GDM1 (cell line): ENCODE measurements at regions not wholly inside any gene's neighbourhood (a gene's known extent, or its start where the extent isn't known, plus 50 kb on each side); places are given as distances from the start of the nearest gene placed in this dataset.

Experiments used
- DNase-seq: peaks from one replicate; lab custom pipeline; 2025; lab: John Stamatoyannopoulos, UW

DNA sequence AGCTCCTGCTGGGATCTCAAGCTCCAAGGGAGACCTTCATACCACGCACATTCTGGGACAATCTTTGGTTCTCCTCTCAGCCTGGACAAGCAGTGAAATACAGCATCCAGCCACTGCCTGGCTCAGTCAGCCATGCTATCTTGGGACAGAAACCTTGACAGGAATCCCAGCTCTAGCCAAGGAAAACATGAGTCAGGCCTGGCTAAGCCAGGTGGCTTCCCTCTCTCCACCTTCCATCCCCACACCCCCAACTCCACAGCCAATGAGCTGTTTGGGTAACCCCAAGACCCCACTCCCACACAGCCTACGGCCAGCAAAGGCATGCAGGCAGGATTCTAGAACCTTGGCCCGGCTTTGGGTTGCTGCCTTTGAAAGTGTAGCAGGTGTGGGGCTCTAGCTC is 64.9 kb downstream of the MCFD2 start:
- no peak for DNase-seq

DNA sequence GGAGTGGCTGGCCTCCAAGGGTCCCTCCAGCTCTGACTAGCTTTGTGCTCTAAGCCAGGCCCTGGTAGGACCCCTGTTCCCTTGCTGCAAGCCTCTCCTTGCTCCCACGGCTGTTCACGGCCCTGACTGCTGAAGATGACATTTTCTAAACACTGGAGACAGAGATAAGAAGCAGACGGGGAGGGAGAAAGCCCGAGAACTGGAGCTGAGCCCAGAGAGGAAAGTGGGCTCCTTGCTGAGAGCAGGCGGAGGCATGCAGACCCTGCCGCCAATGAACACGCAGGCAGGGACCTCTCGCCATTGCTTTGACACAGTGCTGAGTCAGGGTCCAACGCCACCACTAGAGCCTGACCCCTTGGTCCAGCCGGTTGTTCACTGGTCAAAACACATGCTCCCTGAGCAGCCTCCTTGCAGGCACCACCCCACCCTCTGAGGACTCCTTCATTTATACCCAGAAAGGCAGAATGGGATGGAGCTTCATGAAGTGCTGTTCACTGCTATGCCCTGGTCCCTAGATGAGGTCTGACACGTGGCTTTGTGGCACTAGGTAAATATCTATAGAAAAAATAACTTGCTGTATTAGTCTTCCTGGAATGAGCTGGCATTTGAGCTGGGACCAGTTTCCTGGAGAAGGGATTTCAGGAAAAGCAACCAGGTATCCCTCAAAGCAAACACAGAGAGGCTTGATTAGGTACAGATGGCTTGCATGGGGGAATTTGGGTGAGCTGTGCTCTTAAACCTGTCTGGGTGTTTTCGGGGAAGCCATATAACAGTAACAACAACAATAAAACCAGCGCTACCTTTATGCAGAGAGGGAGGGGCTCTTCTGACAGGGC is 65.7 kb downstream of the MCFD2 start:
- DNase-seq, result no peak

GRCh38 chr2:46849046-46849715 is 66.4 kb downstream of the MCFD2 start:
- no peak for DNase-seq

DNA sequence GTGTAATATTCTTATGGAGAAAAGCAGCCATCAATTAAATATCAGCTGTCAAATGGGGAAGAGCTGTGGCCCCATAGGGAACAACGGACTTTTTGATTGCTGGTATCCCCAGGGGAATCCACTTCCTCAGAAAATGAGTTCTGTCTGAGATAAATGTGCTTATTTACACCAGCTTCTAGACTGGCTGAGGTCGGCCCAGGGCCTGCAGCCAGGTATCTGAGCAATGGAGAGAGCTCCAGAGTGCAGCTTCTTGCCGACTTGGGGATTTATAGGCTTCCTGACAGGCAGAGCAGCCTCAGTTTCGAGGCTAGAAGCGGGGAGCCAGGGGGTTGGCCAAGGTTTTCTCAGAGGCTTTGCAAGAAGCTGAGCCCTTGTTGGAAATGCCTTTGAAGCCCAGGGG is 67.2 kb downstream of the MCFD2 start:
- DNase-seq, result no peak

- no peak for DNase-seq
Observed at GRCh38 chr2:46847726-46848412, 67.7 kb downstream of the MCFD2 start.

GRCh38 chr2:46847185-46847710 is 68.4 kb downstream of the MCFD2 start:
- DNase-seq, result no peak

DNA sequence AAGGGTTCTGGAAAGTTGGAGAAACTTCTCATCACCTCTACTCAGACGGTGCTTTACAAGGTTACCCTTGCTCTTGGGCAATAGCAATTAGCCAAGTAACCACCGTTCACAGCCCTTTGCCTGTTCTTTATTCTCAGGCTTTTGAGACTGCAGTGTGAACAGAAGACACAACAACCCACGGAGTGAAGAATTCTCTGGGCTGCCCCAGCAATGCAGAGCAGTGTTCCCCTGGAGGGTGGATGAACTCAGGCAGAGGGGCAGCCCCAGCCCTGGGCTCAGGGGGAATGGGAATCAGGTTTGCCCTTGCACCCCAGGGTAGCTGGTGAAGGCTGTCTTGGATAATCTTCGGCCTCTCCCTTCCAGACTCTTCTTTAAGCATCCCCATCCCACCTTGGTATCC is 69.1 kb downstream of the MCFD2 start:
- DNase-seq, result no peak

DNA sequence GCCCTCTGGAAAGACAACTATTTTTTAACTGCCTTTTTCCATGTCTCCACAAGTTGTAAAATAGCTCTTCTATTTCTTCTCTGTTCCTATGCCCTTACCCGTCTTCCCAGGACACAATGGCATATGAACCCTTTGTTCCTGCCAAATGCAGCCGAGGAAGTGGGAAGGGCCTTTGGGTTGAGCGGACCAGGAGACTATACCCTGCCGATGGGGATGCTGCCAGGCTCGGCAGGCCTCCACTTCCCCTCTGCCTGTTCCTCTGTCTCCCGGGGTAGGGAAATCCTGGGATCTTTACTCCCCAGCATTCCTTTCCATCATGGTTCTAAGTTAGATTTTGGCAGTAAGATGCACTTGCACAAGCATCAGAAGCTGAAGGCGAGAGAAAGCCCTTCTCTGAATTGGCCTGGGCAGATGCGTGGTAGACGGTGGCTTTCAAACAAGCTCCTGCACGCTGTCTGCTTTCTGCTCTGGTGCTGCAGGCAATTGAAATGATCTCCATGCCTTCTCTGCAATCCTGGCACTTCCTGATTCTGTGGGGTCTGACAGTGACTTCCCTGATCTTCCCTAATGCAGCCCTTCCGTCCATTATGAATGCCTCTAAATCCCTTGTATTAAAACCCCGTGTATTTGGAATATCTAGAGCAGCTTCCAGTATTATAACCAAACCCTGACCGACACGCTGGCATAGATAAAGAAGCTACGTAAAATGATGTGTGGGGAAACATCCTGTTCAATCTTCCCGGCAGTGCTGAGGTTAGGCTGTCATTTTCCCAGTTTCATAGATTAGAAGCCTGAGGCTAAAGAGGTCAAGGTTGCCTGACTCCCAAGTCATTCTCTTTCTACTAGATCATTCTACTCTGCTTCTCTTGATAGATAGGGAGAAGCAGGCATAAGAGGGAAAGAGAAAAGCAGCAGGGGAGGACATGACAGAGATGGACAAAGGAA is 69.8 kb downstream of the MCFD2 start:
- DNase-seq, result no peak

DNA sequence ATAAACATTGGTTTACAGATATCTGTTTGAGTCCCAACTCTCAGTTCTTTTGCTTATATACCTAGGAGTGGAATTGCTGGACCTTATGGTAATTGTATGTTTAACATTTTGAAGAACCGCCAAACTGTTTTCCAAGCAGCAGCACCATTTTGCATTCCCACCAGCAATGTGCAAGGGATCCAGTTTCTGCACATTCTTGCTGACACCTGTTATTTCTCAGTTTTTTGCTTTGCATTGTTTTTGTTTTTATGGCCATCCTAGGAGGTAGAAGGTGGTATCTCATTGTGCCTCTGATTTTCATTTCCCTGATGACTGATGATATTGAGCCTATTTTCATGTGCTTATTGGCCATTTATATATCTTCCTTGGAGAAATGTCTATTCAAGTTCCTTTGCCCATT is 71.2 kb downstream of the MCFD2 start:
- DNase-seq, result no peak

- no peak for DNase-seq
Observed at GRCh38 chr2:46844034-46844433, 71.6 kb downstream of the MCFD2 start.

GRCh38 chr2:46843316-46843715 is 72.3 kb downstream of the MCFD2 start:
- no peak for DNase-seq

DNA sequence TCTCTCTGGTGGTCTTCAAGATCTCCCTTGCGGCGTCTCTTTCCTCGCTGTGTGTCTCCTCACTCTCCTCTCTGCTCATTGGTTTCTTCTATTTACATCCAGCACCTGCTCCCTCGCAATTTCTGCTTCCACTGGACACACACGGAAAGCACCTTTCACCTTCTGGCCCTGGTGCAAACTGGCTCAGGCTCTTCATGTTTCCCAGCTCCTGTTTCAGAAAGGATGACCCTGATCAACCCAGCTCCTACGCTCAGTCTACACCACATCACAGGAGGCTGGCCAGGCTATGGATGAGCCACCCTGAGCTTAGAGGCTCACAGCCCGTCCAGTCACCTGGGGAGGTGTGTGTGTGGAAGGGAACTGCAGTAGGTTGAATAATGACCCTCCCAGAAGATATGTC is 72.7 kb downstream of the MCFD2 start:
- DNase-seq, result no peak

- DNase-seq, result peak; percentile 26
Observed at GRCh38 chr2:46841621-46842020, 74.0 kb downstream of the MCFD2 start.

GRCh38 chr2:46839045-46839444 is 76.6 kb downstream of the MCFD2 start:
- no peak for DNase-seq

- peak; percentile 22 for DNase-seq
Observed at GRCh38 chr2:46837704-46838103, 77.9 kb downstream of the MCFD2 start.

DNA sequence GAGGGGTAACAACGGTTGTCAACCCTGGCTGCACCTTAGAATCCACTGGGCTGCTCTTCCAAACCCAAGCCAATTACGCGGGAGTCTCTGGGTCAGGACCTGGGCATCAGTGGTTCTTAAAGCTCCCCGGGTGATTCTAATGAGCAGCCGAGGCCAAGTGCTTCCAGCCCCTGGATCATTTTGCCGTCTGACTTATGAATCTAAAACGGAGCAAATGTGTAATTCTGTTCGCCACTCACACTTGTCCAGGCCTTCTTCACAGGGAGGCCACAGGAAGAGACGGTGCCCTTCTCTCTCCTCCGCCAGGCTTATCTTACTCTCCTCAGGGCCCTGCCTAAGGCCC is 78.5 kb downstream of the MCFD2 start:
- DNase-seq, result no peak

DNA sequence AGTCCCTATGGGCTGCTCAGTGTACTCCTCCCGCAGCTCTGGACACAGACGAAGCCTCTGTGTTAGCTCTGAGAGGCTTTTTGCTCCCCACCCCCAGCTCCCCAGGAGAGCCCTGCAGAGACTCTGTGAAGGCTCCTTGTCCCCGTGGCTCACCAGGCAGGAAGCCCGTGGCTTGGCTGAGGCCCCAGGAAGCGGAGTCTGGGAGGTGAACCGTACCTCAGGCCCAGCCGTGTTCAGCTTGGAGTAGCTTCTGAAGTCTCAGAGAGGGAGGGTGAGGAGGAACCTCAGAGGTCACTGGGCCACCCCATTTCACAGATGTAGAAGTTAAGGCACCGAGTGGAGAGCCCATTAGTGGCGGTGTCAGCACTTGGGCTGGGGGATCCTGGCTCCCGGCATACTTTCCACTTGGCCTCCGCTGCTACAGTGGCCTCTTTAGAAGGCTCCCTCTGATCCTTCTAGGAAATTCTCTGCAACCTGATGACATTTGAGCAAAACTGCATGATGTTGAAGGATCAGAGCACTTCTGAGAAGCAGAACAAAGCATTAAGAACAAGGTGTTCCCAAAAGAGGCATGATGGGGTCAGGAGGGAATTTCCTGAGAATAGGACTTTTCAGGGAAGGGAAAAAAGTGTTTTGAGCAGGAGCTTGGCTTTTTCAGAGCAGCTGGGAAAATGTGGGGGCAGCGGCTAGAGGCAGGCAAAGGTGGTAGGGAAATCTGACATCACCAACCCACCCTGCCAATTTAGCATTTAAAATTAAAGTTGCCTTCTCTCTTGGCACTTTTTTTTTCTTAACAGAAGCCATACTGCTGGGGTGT is 79.1 kb downstream of the MCFD2 start:
- DNase-seq, result peak; percentile 82

DNA sequence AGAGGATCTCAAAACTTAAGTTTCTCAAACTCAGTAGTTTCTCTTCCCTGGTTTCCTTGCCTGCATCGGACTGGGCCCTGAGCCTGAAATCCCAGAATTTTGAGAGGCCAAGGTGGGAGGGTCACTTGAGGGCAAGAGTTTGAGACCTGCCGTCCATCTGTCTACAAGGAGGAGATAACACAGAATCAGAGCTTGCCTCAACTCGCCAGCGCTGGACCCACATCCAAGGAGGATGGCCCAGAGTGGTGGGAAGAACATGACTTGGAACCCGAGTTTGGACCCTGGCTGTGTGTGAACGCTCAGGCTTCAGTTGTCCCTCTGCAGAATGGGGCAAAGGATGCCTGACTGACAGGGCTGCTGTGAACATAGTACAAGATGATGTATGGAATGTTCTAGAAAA is 80.1 kb downstream of the MCFD2 start:
- no peak for DNase-seq

GRCh38 chr2:46832543-46832942 is 83.1 kb downstream of the MCFD2 start:
- no peak for DNase-seq

DNA sequence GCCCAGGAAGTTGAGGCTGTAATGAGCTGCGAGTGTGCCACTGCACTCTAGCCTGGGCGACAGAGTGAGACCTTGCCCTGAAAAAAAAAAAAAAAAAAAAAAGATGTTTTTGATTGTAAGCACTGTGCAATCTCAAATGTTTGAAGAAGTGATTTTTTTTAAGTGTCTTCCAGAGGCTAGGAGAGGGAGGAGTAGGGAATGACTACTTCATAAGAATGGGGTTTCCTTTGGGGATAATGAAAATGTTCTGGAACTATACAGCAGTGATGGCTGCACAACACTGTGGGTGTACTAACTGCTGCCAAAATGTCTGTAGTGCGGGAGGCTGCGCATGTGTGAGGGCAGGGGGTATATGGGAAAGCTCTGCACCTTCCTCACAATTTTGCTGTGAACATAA is 83.7 kb downstream of the MCFD2 start:
- DNase-seq, result no peak
